HG03460 (cell line): ENCODE measurements at regions not wholly inside any gene's neighbourhood (a gene's known extent, or its start where the extent isn't known, plus 50 kb on each side); places are given as distances from the start of the nearest gene placed in this dataset.
"Not testable (repeated sequence)": the region's sequence is repeated elsewhere in the genome, so short reads cannot be mapped to it uniquely, and the experiment has no call there.

Experiments
- ATAC-seq: cut with Tn5 transposase; IDR thresholded peaks from one replicate; pipeline ENCODE4 v1.9.1; 2021; ENCODE audit not compliant: unreplicated experiment

DNA sequence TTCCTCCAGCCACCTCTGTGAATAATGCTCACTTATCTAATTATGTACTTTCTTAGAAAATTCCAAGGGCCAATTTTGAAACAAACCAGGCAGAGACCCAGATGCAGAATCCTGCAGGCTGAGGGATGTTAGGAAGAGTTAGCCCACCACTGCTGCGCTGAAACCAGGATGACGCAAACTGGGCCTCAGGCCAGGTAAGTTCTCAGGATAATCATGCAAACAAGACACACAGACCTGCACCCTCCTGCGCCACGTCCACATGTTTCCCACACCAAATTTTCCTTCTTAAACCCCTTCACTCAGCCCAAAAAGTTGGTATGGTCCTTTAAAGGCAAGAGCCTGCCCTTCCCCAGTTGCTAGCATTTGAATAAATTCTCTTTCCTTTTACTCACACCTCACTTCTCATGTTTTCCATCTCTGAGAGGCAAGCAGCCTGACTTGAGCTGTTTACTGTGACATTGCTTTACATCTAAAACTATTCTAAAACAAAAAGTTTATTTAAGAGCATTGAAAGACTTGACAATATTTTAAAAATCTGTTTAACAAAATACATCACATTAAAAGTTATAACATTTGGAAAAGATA, 887.1 kb downstream of the LRRIQ3 start:
- ATAC-seq = no peak

DNA sequence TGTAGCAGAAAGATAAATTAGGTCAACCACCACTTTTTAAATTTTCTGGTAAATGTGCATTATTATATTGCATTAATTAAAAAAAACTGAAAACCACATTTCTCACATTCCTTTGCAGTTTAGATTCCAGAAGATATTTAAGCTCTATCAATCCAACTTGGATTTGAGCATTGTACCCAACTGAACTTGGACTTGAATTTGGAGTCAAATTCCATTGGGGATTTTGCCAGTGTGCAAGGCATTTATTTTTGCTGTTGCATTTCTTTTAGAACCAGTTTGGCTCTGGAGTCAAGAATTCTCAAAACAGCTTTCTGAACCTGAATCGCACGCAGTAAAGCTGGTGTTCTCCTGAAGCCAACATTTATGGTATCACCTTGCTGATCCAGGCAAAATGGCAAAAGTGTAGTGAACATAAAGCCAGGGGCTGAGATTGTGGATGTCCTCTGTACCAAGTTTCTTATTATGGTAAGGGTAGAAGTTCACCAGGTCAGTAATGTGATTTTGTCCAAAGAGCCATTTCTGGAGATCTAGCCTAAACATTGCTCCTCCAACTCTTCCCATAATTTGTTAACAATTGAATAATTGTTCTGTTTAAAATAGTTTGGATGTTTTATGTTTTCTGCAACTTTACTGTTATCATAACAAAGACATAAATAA, 890.9 kb downstream of the LRRIQ3 start:
- ATAC-seq = no peak

DNA sequence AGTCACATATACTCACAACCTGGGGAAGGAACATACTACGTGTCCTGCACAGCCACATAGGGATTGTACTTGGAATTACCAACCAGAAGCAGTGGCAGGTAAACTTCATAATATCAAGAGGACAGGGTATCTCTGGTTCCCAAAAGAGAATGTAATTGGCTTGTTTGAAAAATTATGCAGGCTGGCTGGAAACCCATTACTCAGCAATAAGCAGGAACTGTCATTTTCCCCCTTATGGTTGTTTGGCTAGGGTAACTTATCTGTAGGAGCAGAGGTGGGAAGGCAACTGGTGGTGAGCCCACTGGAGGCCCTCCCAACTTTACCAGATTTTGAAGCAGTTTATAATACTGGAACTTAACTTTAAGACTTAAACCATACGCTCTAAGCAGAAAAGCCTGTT, 924.1 kb downstream of the LRRIQ3 start:
- no peak for ATAC-seq

DNA sequence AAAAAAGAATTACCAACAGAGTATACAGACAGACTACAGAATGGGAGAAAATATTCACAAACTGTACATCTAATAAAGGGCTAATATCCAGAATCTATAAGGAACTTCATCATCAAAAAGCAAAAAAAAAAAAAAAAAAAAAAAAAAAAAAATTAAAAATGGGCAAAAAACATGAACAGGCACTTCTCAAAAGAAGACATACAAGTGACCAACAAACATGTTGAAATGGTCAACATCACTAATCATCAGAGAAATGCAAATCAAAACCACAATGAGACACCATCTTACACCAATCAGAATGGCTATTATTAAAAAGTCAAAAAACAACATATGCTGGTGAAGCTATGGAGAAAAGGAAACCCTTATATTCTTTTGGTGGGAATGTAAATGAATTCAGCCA, 952.8 kb downstream of the LRRIQ3 start:
- ATAC-seq = not testable (repeated sequence)

DNA sequence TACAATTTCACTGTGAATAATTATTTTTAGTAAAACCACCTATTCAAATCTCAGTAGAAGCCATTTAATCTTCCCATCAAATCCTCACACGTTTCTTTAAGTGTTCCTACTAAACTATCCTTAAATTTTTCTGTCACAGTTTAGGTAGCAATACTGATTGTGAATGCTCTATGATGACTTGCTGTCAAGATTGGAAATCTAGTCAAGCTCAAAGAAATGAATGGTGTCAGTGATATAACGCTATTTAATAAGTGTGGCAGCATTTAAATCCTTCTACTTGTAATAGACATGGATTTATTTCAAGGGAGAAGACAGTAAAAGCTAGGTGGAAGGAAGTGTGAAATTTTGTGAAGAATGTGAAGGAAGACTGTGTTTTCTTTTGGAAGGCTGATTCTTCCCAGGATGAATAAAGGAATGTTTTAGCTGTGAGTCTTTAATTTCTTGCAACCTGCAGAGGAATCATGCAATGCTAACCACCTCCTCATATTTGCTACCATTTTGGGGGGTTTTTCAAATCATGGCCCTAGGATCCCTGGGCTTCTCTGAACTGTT, 936.7 kb upstream of the NEGR1 start:
- no peak for ATAC-seq

DNA sequence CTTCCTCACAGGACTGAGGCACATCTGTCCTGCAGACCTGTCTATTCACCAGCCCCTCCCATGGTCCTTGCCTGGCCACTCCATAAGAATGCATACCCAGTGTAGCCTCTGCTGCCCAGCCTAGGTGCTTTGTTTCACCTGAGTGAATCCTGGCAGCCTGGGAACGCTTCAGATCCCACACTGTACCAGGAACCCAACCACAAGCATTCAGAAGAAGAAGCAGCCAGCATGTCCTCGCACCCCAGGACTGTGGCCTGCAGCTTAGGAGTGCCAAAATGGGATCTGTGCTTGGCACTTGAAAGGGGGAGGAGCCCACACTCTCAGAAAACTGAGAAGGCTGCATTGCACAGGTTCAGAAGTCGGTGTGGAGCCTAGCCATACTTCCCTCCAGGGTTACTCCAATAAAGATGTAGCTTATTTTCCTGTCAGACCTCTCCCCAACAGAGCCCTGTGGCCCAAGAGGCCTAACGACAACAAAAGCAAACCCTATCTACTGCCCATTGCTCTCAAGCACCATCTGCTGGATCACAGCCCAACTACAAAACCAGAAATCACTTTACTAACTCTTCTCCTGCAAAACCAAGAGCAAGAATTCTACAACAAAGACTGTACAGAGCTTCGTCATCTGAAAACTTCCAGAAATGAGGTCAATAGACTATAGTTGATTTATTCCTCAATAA, 923.1 kb upstream of the NEGR1 start:
- no peak for ATAC-seq

DNA sequence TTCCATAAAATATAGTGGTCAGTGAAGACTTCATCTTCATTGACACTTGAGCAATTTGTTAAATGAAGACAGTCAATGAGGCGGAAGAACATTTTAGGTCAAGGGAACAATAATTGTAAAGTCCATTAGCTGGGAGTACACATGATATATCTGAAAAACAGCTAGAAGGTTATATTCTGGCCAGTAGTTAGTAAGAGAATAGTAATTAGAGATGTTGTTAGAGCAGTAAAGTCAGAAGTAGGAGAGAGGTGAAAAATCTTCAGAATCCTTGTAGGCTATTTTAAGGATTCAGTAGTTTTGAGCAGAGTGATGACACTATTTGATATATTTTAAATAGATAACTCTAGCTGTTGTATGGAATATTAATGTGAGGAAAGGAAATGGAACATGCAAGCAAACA, 915.6 kb upstream of the NEGR1 start:
- no peak for ATAC-seq

DNA sequence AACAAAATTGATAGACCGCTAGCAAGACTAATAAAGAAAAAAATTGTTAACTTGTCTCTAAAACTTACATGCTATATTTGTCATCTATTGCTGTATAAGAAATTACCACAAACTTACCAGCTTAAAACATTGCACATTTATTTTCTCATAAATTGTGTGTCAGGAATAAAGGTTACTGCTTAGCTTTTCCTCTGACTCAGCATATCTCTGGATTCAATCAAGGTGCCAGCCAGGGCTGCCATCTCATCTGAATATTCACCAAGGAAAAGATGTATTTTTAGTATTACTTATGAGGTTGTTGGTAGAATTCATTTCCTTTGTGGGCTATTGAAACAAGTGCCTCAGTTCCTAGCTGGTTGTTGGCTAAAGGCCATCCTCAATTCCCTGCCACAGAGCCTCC, 912.6 kb upstream of the NEGR1 start:
- no peak for ATAC-seq

DNA sequence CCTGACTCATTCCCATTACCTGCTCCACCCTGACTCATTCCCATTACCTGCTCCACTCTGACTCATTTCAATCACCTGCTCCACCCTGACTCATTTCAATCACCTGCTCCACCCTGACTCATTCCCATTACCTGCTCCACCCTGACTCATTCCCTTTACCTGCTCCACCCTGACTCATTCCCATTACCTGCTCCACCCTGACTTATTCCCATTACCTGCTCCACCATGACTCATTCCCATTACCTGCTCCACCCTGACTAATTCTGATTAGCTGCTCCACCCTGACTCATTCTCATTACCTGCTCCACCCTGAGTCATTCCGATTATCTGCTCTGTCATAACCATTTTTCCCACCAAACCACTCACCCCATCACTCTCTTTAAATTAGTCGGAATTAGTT, 901.2 kb upstream of the NEGR1 start:
- ATAC-seq = not testable (repeated sequence)

DNA sequence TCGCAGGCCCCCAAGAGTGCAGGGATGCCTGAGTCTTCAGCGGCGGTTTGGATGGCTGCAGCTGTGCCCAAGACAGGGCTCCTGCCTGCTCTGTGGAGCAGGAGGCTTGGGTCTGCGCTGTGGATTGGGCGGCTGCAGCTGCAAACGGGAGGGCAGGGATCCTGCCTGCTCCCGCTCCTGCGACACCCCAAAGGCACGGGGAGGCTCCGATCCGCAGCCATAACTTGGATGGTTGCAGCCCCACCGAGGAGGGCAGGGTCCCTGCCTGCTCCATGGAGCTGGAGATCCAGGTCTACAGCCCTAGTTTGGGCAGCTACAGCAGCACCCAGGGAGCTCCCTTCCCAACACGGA, 898.8 kb upstream of the NEGR1 start:
- no peak for ATAC-seq

DNA sequence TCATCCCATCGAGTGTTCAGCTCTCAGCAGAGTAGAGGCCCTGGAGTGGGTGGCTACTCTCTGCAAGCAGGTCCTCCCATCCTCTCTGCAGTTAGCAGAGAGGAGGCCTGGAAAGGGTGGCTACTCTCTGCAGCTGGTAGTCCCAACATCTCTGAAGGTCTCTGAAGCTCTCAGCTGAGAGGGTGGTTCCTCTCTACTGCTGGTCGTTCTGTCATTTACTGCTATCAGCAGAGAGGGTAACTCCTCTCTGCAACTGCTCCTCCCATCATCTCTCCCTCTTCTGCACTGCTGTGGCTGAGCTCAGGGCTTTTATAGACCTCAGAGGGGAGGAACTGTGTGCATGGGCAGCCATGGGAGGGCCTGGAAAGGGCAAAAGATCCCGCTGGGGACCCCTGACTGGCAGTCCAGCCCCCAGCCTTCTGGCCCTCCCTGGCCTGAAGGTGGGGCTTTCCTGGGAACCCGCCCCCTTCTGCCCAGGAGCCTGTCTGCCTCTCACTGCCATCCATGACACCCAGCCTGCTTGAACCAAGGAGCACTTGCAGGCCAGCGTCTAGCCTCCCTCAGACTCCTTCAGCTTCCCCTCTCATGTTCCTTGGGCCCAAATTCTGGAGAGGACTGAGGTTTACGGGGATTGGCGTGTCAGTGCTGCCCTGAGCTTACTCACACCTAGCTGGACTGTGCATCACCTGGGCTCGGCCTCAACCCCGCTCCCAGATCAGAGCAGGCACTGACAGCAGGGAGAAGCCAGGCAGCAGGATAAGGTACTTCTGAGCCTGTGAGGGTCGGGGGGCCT, 898.3 kb upstream of the NEGR1 start:
- ATAC-seq = no peak

DNA sequence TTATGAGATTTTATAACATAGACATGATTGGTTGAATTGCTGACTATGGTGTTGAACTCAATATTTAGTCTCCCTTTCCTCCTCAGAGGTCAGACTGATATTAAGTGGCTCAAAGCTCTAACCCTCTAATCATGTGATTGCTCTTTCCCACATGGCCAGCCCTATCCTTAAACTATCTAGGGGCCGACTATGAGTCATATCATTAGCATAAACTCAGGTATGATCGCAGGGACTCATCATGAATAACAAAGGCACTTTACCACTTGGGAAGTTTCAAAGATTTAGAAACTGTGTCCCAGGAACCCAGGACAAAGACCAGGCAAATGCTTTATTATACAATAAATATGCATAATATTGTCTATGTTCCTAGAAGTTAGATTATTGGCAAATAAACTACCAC, 894.6 kb upstream of the NEGR1 start:
- ATAC-seq = no peak

DNA sequence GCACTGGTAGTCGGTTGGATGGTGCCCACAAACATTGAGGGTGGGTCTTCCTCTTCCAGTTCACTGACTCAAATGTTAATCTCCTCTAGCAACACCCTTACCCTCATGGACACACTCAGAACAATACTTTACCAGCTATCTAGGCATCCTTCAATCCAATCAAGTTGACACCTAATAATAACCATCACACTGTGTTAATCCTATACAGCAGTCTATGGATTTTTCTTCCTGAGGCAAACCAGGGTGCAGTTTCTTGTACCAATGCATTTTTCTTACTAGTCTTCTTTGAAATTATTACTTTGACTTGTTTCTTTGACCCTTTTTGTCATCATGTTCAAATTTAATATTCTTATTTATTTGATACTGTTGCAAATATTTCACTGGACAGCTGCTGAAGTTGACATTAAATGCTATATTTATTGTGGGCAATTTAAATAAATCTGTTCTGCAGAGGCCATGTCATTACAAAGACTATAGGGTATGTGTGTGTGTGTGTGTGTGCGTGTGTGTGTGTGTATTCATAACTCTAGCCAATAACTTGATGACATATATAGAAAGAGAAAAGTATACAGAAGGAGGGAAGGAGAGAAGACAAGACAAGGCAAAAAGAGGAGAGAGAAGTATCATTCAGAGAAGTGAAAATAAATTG, 884.8 kb upstream of the NEGR1 start:
- no peak for ATAC-seq

DNA sequence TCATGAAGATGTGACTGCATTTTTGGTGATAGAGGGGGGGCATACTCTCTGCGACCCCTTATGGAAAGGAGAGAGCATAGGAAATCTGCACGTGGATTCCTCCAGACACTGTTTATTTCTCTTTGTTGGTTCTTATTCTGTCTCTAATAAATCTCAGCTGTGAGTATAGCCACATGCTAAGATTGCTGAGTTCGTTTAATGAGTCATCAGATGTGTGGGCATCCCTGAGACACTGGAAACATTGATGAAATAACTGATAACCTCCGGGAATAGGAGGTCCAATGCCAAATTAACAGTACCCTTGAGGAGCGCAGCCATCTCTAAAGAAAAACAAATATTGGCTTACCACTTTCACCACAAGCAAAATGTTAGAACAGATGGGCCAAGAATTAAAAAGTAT, 880.2 kb upstream of the NEGR1 start:
- no peak for ATAC-seq

DNA sequence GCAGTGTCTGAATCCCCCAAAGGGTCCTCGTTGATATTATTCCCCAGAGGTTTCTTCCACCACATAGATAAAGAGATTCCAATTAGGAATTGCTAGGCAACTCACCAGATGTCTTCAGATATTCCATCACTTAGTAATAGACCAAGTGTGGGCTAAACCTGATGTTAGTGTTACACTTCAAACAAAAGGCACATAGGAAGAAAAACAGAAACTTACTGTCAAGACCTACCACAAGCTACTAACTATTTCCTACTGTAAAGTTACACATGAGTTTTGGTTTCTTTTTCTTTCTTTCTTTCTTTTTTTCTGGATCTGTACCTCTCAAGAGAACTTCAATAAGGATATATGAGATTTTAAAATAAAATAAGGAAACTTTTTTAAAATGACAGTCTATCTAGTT, 879.1 kb upstream of the NEGR1 start:
- ATAC-seq = no peak

DNA sequence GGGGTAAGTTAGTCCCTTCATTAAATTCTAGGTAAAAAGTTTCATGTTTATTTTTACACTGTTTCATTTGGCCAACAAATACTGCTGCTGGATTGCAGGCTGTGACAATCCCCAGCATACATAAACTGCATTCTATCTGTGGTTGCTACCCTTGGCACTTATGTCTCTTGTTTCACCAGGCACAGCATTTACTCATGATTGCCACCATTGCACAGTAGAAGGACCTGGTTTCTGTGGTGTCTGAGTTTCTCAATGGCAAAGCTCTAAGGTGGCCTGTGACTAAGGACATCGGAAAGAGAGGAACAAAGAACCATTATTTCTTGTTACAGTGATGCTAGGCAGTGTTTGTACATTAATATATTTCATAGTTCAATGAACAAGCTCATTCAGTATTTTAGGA, 878.4 kb upstream of the NEGR1 start:
- no peak for ATAC-seq

DNA sequence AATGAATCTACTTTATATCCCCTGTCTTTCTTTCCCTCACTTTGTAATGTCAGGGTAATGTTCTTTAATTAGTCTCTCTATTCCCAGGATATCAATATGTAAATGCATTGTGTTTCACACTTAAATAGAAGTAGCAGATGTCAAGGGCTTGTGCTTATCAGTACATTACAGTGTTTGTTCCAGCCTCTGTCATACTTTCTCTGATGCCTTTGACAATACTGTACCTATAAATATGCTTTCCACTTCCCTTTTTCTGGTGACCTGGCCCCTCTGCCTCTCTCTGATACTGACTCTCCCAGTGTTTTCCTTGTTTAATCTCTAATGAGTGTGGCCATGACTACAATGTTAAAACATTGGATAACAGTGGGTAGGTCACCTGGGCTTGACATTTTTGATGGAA, 862.0 kb upstream of the NEGR1 start:
- ATAC-seq = no peak

DNA sequence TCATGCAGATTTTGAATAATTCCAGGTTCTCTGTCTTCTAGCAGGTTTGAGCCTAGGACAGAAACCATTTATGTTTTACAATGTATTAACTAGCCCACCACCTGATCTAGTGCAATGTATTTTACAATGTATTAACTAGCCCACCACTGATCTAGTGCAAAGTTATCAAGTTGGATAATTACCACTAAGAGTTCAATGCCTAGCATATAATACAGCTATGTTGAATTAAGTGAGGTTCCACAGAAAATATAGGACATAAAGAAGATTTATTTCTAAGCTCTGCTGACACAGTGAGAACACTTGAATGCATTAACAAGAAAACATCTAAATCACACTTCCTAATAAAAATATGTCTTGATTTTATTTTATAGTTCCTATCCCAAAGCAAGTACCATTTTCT, 854.6 kb upstream of the NEGR1 start:
- ATAC-seq = no peak

DNA sequence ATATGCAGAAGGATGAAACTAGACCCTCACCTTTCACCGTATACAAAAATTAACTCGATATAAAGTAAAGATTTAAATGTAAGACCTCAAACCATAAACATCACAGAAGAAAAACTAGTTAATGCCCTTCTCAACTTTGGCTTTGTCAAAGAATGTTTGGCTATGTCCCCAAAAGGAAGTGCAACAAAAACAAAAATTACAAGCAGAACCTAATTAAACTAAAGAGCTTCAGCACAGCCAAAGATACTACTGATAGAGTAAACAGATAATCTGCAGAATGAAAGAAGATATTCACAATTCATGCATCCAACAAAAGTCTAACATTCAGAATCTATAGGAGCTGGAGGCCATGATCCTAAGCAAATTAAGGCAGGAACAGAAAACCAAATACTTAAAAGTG, 824.6 kb upstream of the NEGR1 start:
- no peak for ATAC-seq

DNA sequence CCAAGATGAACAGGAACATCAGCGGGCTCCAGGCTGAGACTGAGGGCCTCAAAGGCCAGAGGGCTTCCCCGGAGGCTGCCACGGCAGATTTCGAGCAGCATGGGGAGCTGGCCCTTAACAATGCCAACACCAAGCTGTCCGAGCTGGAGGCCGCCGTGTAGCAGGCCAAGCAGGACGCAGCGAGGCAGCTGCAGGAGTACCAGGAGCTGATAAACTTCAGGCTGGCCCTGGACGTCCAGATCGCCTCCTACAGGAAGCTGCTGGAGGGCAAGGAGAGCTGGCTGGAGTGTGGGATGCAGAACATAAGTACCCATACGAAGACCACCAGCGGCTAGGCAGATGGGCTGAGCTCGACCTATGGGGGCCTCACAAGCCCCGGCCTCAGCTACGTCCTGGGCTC, 823.4 kb upstream of the NEGR1 start:
- ATAC-seq = no peak

DNA sequence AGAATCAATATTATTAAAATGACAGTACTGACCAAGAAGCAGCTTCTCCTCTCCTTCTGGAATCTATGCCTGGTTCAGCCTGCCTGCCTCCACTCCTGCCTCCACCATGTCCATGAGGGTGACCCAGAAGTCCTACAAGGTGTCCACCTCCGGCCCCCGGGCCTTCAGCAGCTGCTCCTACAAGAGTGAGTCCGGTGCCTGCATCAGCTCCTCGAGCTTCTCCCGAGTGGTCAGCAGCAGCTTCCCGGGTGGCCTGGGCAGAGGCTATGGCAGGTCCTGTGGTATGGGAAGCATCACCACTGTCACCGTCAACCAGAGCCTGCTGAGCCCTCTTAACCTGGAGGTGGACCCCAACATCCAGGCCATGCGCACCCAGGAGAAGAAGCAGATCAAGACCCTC, 822.4 kb upstream of the NEGR1 start:
- ATAC-seq = no peak
